Transverse colon (tissue), 4 donors: ENCODE measurements at regions not wholly inside any gene's neighbourhood (a gene's known extent, or its start where the extent isn't known, plus 50 kb on each side); places are given as distances from the start of the nearest gene placed in this dataset.

Source experiments
- DNase-seq: peaks from one replicate; pipeline ENCODE4 v3.0.0-alpha.2; 2019
- H3K27ac ChIP-seq, 4 donors: fragments of 200-600 bp; sonication (generic); 2 replicates each; pipeline ENCODE4 v1.5.1; 2016 to 2018; ENCODE audit warnings: inconsistent platforms in 4 of 4
- H3K27me3 ChIP-seq: fragments of 200-600 bp; sonication (generic); 2 replicates; pipeline ENCODE4 v1.5.1; 2017; ENCODE audit warnings: inconsistent platforms
- H3K36me3 ChIP-seq, 4 donors: fragments of 200-600 bp; sonication (generic); 2 replicates each; pipeline ENCODE4 v1.5.1; 2017 to 2019; ENCODE audit warnings: inconsistent platforms in 4 of 4
- H3K4me1 ChIP-seq, 4 donors: fragments of 200-600 bp; sonication (generic); 2 replicates each; pipeline ENCODE4 v1.5.1; 2017 to 2020; ENCODE audit warnings: inconsistent platforms in 4 of 4
- H3K4me3 ChIP-seq, 4 donors: fragments of 200-600 bp; sonication (generic); 1 replicate in 1 of 4; 2 replicates in 3 of 4; pipeline versions ENCODE4 v1.5.1 to v1.6.1; 2017 to 2019; ENCODE audit warnings: inconsistent platforms in 4 of 4
- H3K9me3 ChIP-seq, 2 donors: fragments of 200-600 bp; sonication (generic); 2 replicates each; pipeline ENCODE4 v1.5.1; 2017 to 2019; ENCODE audit warnings: inconsistent platforms in 2 of 2
- EP300 ChIP-seq: sonication (generic); formaldehyde crosslinking; IDR thresholded peaks from one replicate; pipeline ENCODE4 v1.6.1; 2017; ENCODE audit warnings: antibody characterized with exemption, low read depth
- POLR2A ChIP-seq: fragments of 450-650 bp; IDR thresholded peaks from one replicate; pipeline ENCODE4 v1.6.1; 2016; ENCODE audit warnings: antibody characterized with exemption, mild to moderate bottlenecking, moderate library complexity
- POLR2AphosphoS5 ChIP-seq, 3 donors: sonication (generic); formaldehyde crosslinking; IDR thresholded peaks; one replicate each; pipeline ENCODE4 v1.6.1; 2016; ENCODE audit warnings: antibody characterized with exemption in 3 of 3
- WGBS, 2 donors: methylation state at CpG; one replicate each; pipeline ENCODE4 v1.1.5; 2018; ENCODE audit warnings: low coverage in 1 of 2; 5-methylcytosine and 5-hydroxymethylcytosine counted together
- in situ Hi-C, 4 donors: fragments of 200-750 bp; cut with MboI; loops; one replicate each; pipeline versions ENCODE4 v1.15.0 to v1.15.1; 2017; ENCODE audit warnings: low sequenced_read_pairs in 3 of 4, low pct_ligation_motif_present in 1 of 4, low pct_unique_long_range_greater_than_20kb in 1 of 4
- intact Hi-C: fragments of 100-400 bp; cut with DNase I; formaldehyde crosslinking; loops from one replicate; pipeline ENCODE4 v1.15.1; 2023; ENCODE audit warnings: low total_unique reads
- TF ChIP-seq, protein P1 (sequence below), 5 experiments: fragments of 200-600 bp in 3 of 5; fragments of 450-650 bp in 2 of 5; sonication (generic) in 3 of 5; IDR thresholded peaks; 1 replicate in 2 of 5; 2 replicates in 3 of 5; pipeline ENCODE4 v1.5.1; 2016 to 2017; ENCODE audit warnings: antibody characterized with exemption in 5 of 5, inconsistent platforms in 3 of 5, mild to moderate bottlenecking in 2 of 5, moderate library complexity in 1 of 5

DNA sequence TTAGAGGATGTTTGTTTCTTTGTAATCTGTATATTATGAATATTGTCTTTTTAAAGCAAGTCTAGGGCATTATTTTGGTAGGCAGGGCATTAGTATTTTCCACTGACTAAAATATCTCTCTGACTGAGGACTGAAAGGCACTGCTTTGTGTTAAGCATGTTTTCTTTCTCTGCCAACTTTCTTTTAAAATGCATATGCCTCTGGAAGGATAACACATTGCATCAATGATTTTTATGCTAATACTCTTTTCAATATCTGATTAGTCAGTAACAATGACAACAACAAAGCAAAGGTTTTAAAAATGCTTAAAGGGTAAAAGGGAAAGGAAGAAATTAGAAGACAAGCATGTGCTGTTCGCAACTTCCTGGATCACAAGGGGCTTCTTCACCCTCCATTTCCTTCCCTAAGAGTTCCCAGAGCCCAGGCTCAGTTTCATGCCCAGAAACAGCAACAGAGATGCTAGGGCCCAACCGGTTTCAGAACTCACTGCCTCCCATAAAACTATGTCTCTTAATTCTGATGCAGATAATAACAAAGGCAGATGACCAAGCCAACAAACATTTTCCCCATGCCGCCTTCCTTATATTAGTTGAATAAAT, 786.8 kb upstream of the ACVR2A start:
- no peak for DNase-seq
- Histone ChIP-seq H3K4me1 (no peaks in the 10 kb centered on the region), H3K27me3 (peaks cover 8% of the 10 kb centered on the region), H3K4me3 (no peak overlapping the region), H3K36me3 (no peaks in the 10 kb centered on the region), H3K9me3 (no peaks in the 10 kb centered on the region), H3K27ac (no peak overlapping the region)
- in situ Hi-C loops (loop anchor here in 1 of 4 donors (25.0 kb wide), 1 partner anchor 854 kb away; no protein-coding TSS in a partner anchor), intact Hi-C loops (no loop called here)
- TF ChIP-seq POLR2AphosphoS5 (IDR thresholded peaks at IDR 0.05) (no peak), EP300 (no peak)
- TF ChIP-seq, protein P1, sequence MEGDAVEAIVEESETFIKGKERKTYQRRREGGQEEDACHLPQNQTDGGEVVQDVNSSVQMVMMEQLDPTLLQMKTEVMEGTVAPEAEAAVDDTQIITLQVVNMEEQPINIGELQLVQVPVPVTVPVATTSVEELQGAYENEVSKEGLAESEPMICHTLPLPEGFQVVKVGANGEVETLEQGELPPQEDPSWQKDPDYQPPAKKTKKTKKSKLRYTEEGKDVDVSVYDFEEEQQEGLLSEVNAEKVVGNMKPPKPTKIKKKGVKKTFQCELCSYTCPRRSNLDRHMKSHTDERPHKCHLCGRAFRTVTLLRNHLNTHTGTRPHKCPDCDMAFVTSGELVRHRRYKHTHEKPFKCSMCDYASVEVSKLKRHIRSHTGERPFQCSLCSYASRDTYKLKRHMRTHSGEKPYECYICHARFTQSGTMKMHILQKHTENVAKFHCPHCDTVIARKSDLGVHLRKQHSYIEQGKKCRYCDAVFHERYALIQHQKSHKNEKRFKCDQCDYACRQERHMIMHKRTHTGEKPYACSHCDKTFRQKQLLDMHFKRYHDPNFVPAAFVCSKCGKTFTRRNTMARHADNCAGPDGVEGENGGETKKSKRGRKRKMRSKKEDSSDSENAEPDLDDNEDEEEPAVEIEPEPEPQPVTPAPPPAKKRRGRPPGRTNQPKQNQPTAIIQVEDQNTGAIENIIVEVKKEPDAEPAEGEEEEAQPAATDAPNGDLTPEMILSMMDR (IDR thresholded peaks at IDR 0.05) = no peak
- WGBS, 2 donors = 79 to 88% methylated on average over 3 of the region's 3 CpGs

GRCh38 chr2:147051814-147052213, 793.0 kb upstream of the ACVR2A start:
- in situ Hi-C loops (loop anchor here in 1 of 4 donors (25.0 kb wide), 1 partner anchor 860 kb away; no protein-coding TSS in a partner anchor), intact Hi-C loops (no loop called here)
- no peak for DNase-seq
- peaks cover 0 to 5% (median 0%) of the 10 kb centered on the region in 4 donors for H3K4me1 ChIP-seq
- 44 to 76% methylated on average over 3 of the region's 3 CpGs for WGBS, 2 donors
- no peak overlapping the region for H3K27ac ChIP-seq
- no peak for TF ChIP-seq EP300
- no peak for TF ChIP-seq POLR2A
- TF ChIP-seq, protein P1 (IDR thresholded peaks at IDR 0.05) = no peak
- no peak for TF ChIP-seq POLR2AphosphoS5 (IDR thresholded peaks at IDR 0.05)
- no peak overlapping the region for H3K4me3 ChIP-seq
- no peaks in the 10 kb centered on the region for H3K36me3 ChIP-seq
- H3K9me3 ChIP-seq = no peaks in the 10 kb centered on the region
- H3K27me3 ChIP-seq = peaks cover 14% of the 10 kb centered on the region

GRCh38 chr2:147051248-147051647, 793.6 kb upstream of the ACVR2A start:
- Histone ChIP-seq H3K9me3 (no peaks in the 10 kb centered on the region), H3K27me3 (peaks cover 14% of the 10 kb centered on the region), H3K4me1 (peaks cover 0 to 5% (median 0%) of the 10 kb centered on the region in 4 donors), H3K36me3 (no peaks in the 10 kb centered on the region), H3K27ac (no peak overlapping the region), H3K4me3 (no peak overlapping the region)
- intact Hi-C loops = no loop called here
- DNase-seq = no peak
- TF ChIP-seq POLR2AphosphoS5 (IDR thresholded peaks at IDR 0.05) = no peak
- TF ChIP-seq, protein P1 (IDR thresholded peaks at IDR 0.05) = no peak
- TF ChIP-seq POLR2A = no peak
- no peak for TF ChIP-seq EP300
- in situ Hi-C loops = loop anchor here in 1 of 4 donors (25.0 kb wide), 1 partner anchor 861 kb away; no protein-coding TSS in a partner anchor

DNA sequence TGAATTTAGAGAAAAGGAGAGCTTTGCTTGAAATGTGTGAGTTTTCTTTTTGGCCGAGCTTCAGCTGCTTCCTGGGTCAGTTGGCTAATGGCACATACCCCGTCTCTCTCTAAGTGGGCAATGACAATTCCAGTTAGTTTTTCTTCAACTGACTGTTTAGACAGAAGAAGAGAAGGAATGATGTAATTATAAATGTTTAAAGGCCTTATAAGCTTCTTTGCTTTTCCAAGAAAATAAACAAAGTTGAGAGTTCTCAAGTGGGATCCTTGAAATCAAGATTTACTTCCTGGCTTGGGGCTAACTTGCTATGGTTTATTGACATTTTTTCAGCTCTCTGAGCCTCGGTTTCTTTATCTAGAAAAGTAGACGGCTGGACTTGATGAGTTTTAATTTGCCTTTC, 794.9 kb upstream of the ACVR2A start:
- no peak overlapping the region for H3K27ac ChIP-seq
- peaks cover 0 to 5% (median 0%) of the 10 kb centered on the region in 4 donors for H3K4me1 ChIP-seq
- H3K4me3 ChIP-seq = no peak overlapping the region
- intact Hi-C loops = no loop called here
- TF ChIP-seq, protein P1 (IDR thresholded peaks at IDR 0.05) = no peak
- TF ChIP-seq POLR2AphosphoS5 (IDR thresholded peaks at IDR 0.05) (no peak), POLR2A (no peak), EP300 (no peak)
- no peak for DNase-seq
- in situ Hi-C loops = loop anchor here in 2 of 4 donors (10.0 to 25.0 kb wide), 2 partner anchors 862 to 865 kb away; no protein-coding TSS in a partner anchor
- no peaks in the 10 kb centered on the region for H3K9me3 ChIP-seq
- peaks cover 14% of the 10 kb centered on the region for H3K27me3 ChIP-seq
- 59 to 61% methylated on average over 4 of the region's 4 CpGs for WGBS, 2 donors
- H3K36me3 ChIP-seq = no peaks in the 10 kb centered on the region
